ENCODE measurements at regions not wholly inside any gene's neighbourhood (a gene's known extent, or its start where the extent isn't known, plus 50 kb on each side); places are given as distances from the start of the nearest gene placed in this dataset.

DNA sequence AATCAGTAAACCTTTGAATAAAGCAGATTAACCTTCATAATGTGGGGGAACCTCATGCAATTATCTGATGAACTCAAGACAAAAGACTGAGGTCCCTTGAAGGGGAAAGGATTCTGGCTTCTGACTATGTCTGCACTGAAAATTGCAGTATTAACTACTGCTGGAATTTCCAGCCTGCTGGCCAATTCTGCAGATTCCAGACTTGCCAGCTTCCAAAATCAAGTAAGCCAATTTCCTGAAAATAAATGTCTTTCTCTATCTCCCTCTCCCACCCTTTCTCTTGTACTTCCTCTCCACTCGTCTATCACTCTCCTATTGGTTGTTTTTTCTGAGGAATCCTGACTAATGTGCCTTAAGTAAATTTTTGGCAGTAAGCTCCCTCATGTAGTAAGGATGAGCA is 1479.9 kb upstream of the PRR20A start:
- H3K9me3 ChIP-seq (ENCODE audit: insufficient read depth in 2 of 2, low read depth in 1 of 2, low read length in 1 of 2): peaks cover 0 to 3% of the 10 kb centered on the region in 2 experiments; a peak in 1 of 4 replicates
- H3K4me1 ChIP-seq (replicated peaks in 1 of 4; ENCODE audit: control insufficient read depth in 3 of 4, insufficient read depth in 4 of 4, low read length in 3 of 4): peaks cover 0 to 14% (median 6%) of the 10 kb centered on the region in 4 experiments; a peak in 4 of 7 replicates
- 56% methylated on average over 1 of the region's 1 CpG; no CpG with 5 or more reads in 1 of the 2 experiments for WGBS, 2 experiments (ENCODE audit: extremely low coverage in 1 of 2, insufficient coverage in 1 of 2, insufficient read length in 1 of 2, insufficient replicate concordance in 2 of 2, low coverage in 1 of 2, low lambda C conversion rate in 2 of 2, missing lambda C conversion rate in 1 of 2)
- H3K4me3 ChIP-seq (ENCODE audit: extremely low read depth in 1 of 4, insufficient read depth in 2 of 4, low read depth in 3 of 4, low read length in 4 of 4): peak overlapping the region in 2 of 4 experiments; percentile 18 to 19; a peak in 2 of 8 replicates
- ChIA-PET POLR2A (ENCODE audit: partially characterized antibody) (interaction anchor here (1.1 to 3.0 kb wide), 3 partner anchors 8 to 83 kb away, joined by 5 to 11 read pairs (median 5); no protein-coding TSS in a partner anchor), CTCF (ENCODE audit: partially characterized antibody) (no interaction called here)
- FAIRE-seq: no peak
- H2BK15ac ChIP-seq (ENCODE audit: low read length): no peak overlapping the region
- no peak overlapping the region for H3K14ac ChIP-seq (ENCODE audit: insufficient read length)
- H3K9ac ChIP-seq (replicated peaks in 1 of 4; ENCODE audit: extremely low read depth in 1 of 4, low read depth in 3 of 4, low read length in 3 of 4): no peak overlapping the region
- peaks cover 6 to 73% of the 10 kb centered on the region in 2 experiments; a peak in 3 of 4 replicates for H3K79me2 ChIP-seq (ENCODE audit: control insufficient read depth in 1 of 2, insufficient read depth in 2 of 2, low read length in 2 of 2)
- H4K8ac ChIP-seq (ENCODE audit: extremely low read depth, insufficient read depth, low read length): no peak overlapping the region
- H3K4me2 ChIP-seq (ENCODE audit: insufficient read depth in 1 of 2, low read depth in 2 of 2, low read length in 2 of 2): peak overlapping the region in 1 of 2 experiments; percentile 59; a peak in 2 of 4 replicates
- H3K36me3 ChIP-seq (ENCODE audit: control insufficient read depth in 2 of 4, insufficient read depth in 4 of 4, low read length in 3 of 4): peaks cover 0 to 46% (median 6%) of the 10 kb centered on the region in 4 experiments; a peak in 4 of 8 replicates
- H4K20me1 ChIP-seq (replicated peaks in 1 of 2; ENCODE audit: control insufficient read depth in 1 of 2, insufficient read depth in 2 of 2, low read length in 2 of 2): no peaks in the 10 kb centered on the region
- H2BK5ac ChIP-seq (ENCODE audit: low read depth, low read length): peak overlapping the region; percentile 77; the same call in 1 of the 2 replicates
- H2BK12ac ChIP-seq (ENCODE audit: low read depth, low read length): no peak overlapping the region
- no peak overlapping the region for H2AFZ ChIP-seq (ENCODE audit: low read length)
- H3K18ac ChIP-seq (ENCODE audit: extremely low read depth, low read length): peak overlapping the region; percentile 75; the same call in 1 of the 2 replicates
- peak overlapping the region; percentile 28; the same call in 1 of the 2 replicates for H3K27ac ChIP-seq (ENCODE audit: low read depth, low read length)
- peak overlapping the region; percentile 4 for H3K4ac ChIP-seq (replicated peaks; ENCODE audit: insufficient read length, low read depth, low read length)
- H3K23ac ChIP-seq (ENCODE audit: insufficient read length): no peak overlapping the region
- no peak overlapping the region for H2AK5ac ChIP-seq (ENCODE audit: low read depth, low read length)
- peak overlapping the region; percentile 73 for H3K56ac ChIP-seq (replicated peaks; ENCODE audit: insufficient read length, low read depth, low read length)
- H3K79me1 ChIP-seq (ENCODE audit: low read depth, low read length): no peaks in the 10 kb centered on the region; the same call in 1 of the 2 replicates
- no peak for DNase-seq (ENCODE audit: low read depth in 1 of 2, low spot score in 2 of 2)
- H3K27me3 ChIP-seq (replicated peaks in 1 of 4; ENCODE audit: control insufficient read depth in 3 of 4, extremely low read depth in 1 of 4, insufficient read depth in 3 of 4, low read length in 3 of 4): no peaks in the 10 kb centered on the region
- peak overlapping the region; percentile 48 for H4K91ac ChIP-seq (replicated peaks; ENCODE audit: insufficient read length, low read length)
- peak overlapping the region; percentile 86 for H2BK120ac ChIP-seq (replicated peaks; ENCODE audit: low read depth, low read length)
- 0 out of 2 replicates have a peak overlapping the region, but pooled peaks have one; percentile 62 for H2BK20ac ChIP-seq (ENCODE audit: low read length)
- peak overlapping the region; percentile 27 for H4K5ac ChIP-seq (ENCODE audit: insufficient read length, low read depth, low read length)
- no peaks in the 10 kb centered on the region for H3K23me2 ChIP-seq (ENCODE audit: low read depth, low read length)
- TF ChIP-seq TCF12 (IDR thresholded peaks at IDR 0.05; ENCODE audit: low read depth, low read length) (no peak), JUND (IDR thresholded peaks at IDR 0.05; ENCODE audit: low read length) (no peak), BACH1 (IDR thresholded peaks at IDR 0.05; ENCODE audit: low read length) (no peak), JUN (IDR thresholded peaks at IDR 0.05; ENCODE audit: low read depth, low read length) (no peak), SP4 (IDR thresholded peaks at IDR 0.05; ENCODE audit: low read length) (no peak), TEAD4 (IDR thresholded peaks at IDR 0.05; ENCODE audit: low read depth, low read length) (no peak), SP2 (IDR thresholded peaks at IDR 0.05; ENCODE audit: low read length) (no peak), GABPA (IDR thresholded peaks at IDR 0.05; ENCODE audit: borderline replicate concordance, insufficient read depth, low read length) (no peak), CEBPB (IDR thresholded peaks at IDR 0.05; ENCODE audit: low read depth, low read length) (no peak), RBBP5 (IDR thresholded peaks at IDR 0.05; ENCODE audit: borderline replicate concordance, low read depth, low read length) (no peak), RNF2 (IDR thresholded peaks at IDR 0.05; ENCODE audit: borderline replicate concordance, low read depth, low read length, missing control alignments, poor library complexity, severe bottlenecking) (no peak)
- TF ChIP-seq, protein P1, sequence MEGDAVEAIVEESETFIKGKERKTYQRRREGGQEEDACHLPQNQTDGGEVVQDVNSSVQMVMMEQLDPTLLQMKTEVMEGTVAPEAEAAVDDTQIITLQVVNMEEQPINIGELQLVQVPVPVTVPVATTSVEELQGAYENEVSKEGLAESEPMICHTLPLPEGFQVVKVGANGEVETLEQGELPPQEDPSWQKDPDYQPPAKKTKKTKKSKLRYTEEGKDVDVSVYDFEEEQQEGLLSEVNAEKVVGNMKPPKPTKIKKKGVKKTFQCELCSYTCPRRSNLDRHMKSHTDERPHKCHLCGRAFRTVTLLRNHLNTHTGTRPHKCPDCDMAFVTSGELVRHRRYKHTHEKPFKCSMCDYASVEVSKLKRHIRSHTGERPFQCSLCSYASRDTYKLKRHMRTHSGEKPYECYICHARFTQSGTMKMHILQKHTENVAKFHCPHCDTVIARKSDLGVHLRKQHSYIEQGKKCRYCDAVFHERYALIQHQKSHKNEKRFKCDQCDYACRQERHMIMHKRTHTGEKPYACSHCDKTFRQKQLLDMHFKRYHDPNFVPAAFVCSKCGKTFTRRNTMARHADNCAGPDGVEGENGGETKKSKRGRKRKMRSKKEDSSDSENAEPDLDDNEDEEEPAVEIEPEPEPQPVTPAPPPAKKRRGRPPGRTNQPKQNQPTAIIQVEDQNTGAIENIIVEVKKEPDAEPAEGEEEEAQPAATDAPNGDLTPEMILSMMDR (IDR thresholded peaks at IDR 0.05; ENCODE audit: control extremely low read depth in 1 of 3, insufficient read depth in 1 of 3, low read depth in 1 of 3, low read length in 3 of 3): no peak

Data from H1 (cell line).